Type B pancreatic cell (in vitro differentiated cells): ENCODE measurements at regions not wholly inside any gene's neighbourhood (a gene's known extent, or its start where the extent isn't known, plus 50 kb on each side); places are given as distances from the start of the nearest gene placed in this dataset.
A peak's percentile ranks its signal among the peaks of the same experiment; 100 is the strongest.

ENCODE experiments used
- DNase-seq: peaks from one replicate; pipeline ENCODE4 v3.0.0; 2021; ENCODE audit warnings: mixed read lengths; ENCODE audit not compliant: unreplicated experiment; ENCODE audit errors: extremely low spot score
- H3K27ac Mint-ChIP-seq: 2 replicates; pipeline ENCODE4 v1.8.0; 2021; ENCODE audit warnings: mild to moderate bottlenecking, mixed read lengths
- H3K27me3 Mint-ChIP-seq: 2 replicates; pipeline ENCODE4 v1.8.0; 2021; ENCODE audit warnings: mixed read lengths
- H3K36me3 Mint-ChIP-seq: 2 replicates; pipeline ENCODE4 v1.8.0; 2021; ENCODE audit warnings: mixed read lengths
- H3K4me1 Mint-ChIP-seq: one replicate; pipeline ENCODE4 v1.8.0; 2021; ENCODE audit warnings: mixed read lengths; ENCODE audit not compliant: unreplicated experiment
- H3K4me3 Mint-ChIP-seq: 2 replicates; pipeline ENCODE4 v1.8.0; 2021; ENCODE audit warnings: mild to moderate bottlenecking, mixed read lengths
- H3K9me3 Mint-ChIP-seq: 2 replicates; pipeline ENCODE4 v1.8.0; 2021; ENCODE audit warnings: mixed read lengths
- TF ChIP-seq, protein P1 (sequence below): fragments of 200-600 bp; sonication (generic); conservative IDR thresholded peaks from 2 replicates; pipeline ENCODE4 v1.5.0; 2021; ENCODE audit warnings: antibody characterized with exemption, mild to moderate bottlenecking

- H3K4me3 Mint-ChIP-seq = no peak overlapping the region
- no peak overlapping the region for H3K27ac Mint-ChIP-seq
- H3K4me1 Mint-ChIP-seq = peaks cover 65% of the 10 kb centered on the region
- DNase-seq = no peak
- no peaks in the 10 kb centered on the region for H3K9me3 Mint-ChIP-seq
- no peaks in the 10 kb centered on the region for H3K27me3 Mint-ChIP-seq
- TF ChIP-seq, protein P1, sequence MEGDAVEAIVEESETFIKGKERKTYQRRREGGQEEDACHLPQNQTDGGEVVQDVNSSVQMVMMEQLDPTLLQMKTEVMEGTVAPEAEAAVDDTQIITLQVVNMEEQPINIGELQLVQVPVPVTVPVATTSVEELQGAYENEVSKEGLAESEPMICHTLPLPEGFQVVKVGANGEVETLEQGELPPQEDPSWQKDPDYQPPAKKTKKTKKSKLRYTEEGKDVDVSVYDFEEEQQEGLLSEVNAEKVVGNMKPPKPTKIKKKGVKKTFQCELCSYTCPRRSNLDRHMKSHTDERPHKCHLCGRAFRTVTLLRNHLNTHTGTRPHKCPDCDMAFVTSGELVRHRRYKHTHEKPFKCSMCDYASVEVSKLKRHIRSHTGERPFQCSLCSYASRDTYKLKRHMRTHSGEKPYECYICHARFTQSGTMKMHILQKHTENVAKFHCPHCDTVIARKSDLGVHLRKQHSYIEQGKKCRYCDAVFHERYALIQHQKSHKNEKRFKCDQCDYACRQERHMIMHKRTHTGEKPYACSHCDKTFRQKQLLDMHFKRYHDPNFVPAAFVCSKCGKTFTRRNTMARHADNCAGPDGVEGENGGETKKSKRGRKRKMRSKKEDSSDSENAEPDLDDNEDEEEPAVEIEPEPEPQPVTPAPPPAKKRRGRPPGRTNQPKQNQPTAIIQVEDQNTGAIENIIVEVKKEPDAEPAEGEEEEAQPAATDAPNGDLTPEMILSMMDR = no peak
- H3K36me3 Mint-ChIP-seq = no peaks in the 10 kb centered on the region
Measured at GRCh38 chr3:177832880-177833279, 635.6 kb upstream of the TBL1XR1 start.

GRCh38 chr3:177833332-177833731 is 636.0 kb upstream of the TBL1XR1 start:
- no peaks in the 10 kb centered on the region for H3K27me3 Mint-ChIP-seq
- H3K36me3 Mint-ChIP-seq = no peaks in the 10 kb centered on the region
- H3K4me1 Mint-ChIP-seq = peaks cover 65% of the 10 kb centered on the region
- no peak overlapping the region for H3K4me3 Mint-ChIP-seq
- no peak for DNase-seq
- H3K9me3 Mint-ChIP-seq = no peaks in the 10 kb centered on the region
- no peak overlapping the region for H3K27ac Mint-ChIP-seq
- TF ChIP-seq, protein P1 = no peak

DNA sequence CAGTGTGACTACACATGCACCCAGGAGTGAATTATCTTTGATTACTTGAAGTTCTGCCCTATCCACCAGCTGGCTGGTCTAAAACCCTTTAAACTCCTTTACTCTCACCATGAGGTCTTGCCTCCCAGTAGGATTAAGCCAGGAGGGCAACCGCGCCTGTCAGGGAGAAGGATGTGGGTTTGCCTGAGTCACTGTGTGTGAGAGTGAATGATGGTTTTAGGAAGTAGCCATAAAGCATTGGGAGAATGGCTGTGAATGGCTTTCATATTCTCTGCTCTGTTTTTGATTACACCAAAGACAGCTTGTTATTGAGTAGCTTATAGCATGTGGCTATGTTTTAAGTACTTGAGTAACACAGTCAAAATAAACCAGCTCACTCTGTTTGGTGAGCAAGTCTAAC is 637.7 kb upstream of the TBL1XR1 start:
- TF ChIP-seq, protein P1 = no peak
- H3K9me3 Mint-ChIP-seq = no peaks in the 10 kb centered on the region
- H3K4me3 Mint-ChIP-seq = no peak overlapping the region
- peaks cover 3% of the 10 kb centered on the region for H3K27me3 Mint-ChIP-seq
- peaks cover 70% of the 10 kb centered on the region for H3K4me1 Mint-ChIP-seq
- no peak for DNase-seq
- no peaks in the 10 kb centered on the region for H3K36me3 Mint-ChIP-seq
- H3K27ac Mint-ChIP-seq = peak overlapping the region; percentile 20

DNA sequence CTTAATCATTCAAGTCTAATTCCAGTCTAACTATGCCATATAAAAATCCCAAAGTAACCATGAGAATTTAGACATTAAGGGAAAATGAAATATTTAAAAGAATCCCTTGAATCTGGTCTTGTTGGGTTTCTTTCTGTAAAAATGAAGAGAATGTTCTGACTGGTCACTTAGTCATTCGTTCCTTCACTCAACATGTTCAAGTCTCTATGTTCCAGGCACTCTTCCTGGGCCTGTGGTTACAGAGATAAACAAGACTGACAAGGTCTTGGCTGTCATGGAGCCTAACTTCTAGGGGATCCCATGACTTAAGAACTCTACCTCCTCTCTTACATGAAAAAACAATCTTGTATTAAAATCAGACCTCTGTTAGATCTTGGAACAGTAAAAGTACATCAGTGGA is 638.6 kb upstream of the TBL1XR1 start:
- Mint-ChIP-seq H3K4me3 (no peak overlapping the region), H3K27ac (no peak overlapping the region), H3K4me1 (peaks cover 62% of the 10 kb centered on the region), H3K36me3 (no peaks in the 10 kb centered on the region), H3K27me3 (peaks cover 3% of the 10 kb centered on the region), H3K9me3 (no peaks in the 10 kb centered on the region)
- DNase-seq = no peak
- TF ChIP-seq, protein P1 = no peak

DNA sequence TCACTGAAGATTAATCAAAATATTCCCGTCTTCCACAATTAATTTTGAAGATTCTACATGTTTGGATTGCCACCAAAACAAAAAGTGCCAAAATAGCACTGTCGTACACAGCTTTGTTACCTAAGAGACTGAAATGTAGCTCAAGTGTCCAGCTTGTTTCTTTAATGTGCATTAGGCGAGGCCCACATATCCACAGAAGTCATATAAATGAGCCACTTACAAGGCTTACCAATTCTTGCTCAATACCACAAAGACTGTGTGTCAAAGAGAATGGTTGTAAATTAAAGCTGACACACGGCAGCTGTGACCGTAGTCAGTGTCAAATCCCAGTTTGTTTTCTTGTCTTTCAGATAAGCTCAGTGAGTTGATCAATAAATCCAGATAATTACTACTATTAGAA is 639.4 kb upstream of the TBL1XR1 start:
- TF ChIP-seq, protein P1 = no peak
- no peak overlapping the region for H3K4me3 Mint-ChIP-seq
- no peak overlapping the region for H3K27ac Mint-ChIP-seq
- no peaks in the 10 kb centered on the region for H3K36me3 Mint-ChIP-seq
- DNase-seq = no peak
- peaks cover 3% of the 10 kb centered on the region for H3K27me3 Mint-ChIP-seq
- peaks cover 55% of the 10 kb centered on the region for H3K4me1 Mint-ChIP-seq
- H3K9me3 Mint-ChIP-seq = no peaks in the 10 kb centered on the region

DNA sequence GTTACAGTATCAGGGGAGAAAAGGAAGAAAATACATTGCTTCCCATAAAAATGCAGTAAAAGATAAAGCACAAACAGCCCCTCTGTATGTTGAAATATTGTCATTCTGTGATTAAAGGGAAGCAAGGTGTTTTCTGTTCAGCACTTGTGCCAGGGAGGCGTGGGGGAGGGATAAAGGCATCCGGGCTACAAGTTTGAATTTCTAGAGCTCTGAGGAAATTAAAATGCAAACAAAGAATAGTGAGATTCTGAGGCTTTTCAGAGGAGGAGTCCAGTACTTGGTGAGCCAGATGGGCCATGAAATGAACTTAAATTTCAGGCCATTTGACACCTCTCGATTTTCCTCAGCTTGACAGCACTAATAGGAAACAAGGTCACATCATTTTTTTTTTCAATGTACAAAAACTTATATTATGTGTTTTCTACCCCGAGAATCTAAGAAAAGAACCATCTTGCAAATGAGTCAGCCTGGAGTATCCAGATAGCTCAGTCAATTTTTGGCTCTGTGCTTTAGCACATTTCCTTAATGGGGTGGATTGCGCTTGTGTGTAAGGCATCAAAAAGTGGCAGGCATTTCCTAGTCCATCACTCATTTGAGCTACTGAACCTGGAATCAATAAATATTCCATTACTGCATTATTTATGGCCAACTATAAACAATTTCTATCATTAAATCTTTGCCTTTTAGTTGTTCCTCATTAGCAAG is 640.8 kb upstream of the TBL1XR1 start:
- no peak for DNase-seq
- TF ChIP-seq, protein P1 = no peak
- no peak overlapping the region for H3K27ac Mint-ChIP-seq
- H3K4me3 Mint-ChIP-seq = no peak overlapping the region
- peaks cover 3% of the 10 kb centered on the region for H3K27me3 Mint-ChIP-seq
- H3K4me1 Mint-ChIP-seq = peaks cover 46% of the 10 kb centered on the region
- no peaks in the 10 kb centered on the region for H3K9me3 Mint-ChIP-seq
- no peaks in the 10 kb centered on the region for H3K36me3 Mint-ChIP-seq
